Stimulated activated CD8-positive, alpha-beta memory T cell treated with anti-CD3 and anti-CD28 coated beads, Interleukin-12 subunit alpha, Interleukin-12 subunit beta, amount 100 ng/mL, for 4 hours (primary cell): ENCODE measurements at regions not wholly inside any gene's neighbourhood (a gene's known extent, or its start where the extent isn't known, plus 50 kb on each side); places are given as distances from the start of the nearest gene placed in this dataset.

Experiments
- DNase-seq: peaks from one replicate; pipeline ENCODE4 v3.0.0-alpha.2; 2020; ENCODE audit warnings: low read depth

- DNase-seq, result no peak
Measured at GRCh38 chr7:36066343-36066664, 86.8 kb upstream of the EEPD1 start.

- no peak for DNase-seq
Measured at GRCh38 chr7:36070230-36070629, 82.8 kb upstream of the EEPD1 start.

GRCh38 chr7:36071605-36072004 is 81.4 kb upstream of the EEPD1 start:
- no peak for DNase-seq

- DNase-seq, result no peak
Measured at GRCh38 chr7:36072620-36073019, 80.4 kb upstream of the EEPD1 start.

GRCh38 chr7:36075561-36075960 is 77.5 kb upstream of the EEPD1 start:
- no peak for DNase-seq

- DNase-seq, result no peak
Measured at GRCh38 chr7:36076074-36076473, 77.0 kb upstream of the EEPD1 start.

GRCh38 chr7:36078816-36079360 is 74.2 kb upstream of the EEPD1 start:
- no peak for DNase-seq

GRCh38 chr7:36079446-36080025 is 73.5 kb upstream of the EEPD1 start:
- no peak for DNase-seq

GRCh38 chr7:36080843-36081242 is 72.2 kb upstream of the EEPD1 start:
- DNase-seq, result no peak

- DNase-seq, result no peak
Measured at GRCh38 chr7:36082216-36082615, 70.8 kb upstream of the EEPD1 start.

GRCh38 chr7:36082910-36083309 is 70.1 kb upstream of the EEPD1 start:
- no peak for DNase-seq

GRCh38 chr7:36083626-36084380 is 69.3 kb upstream of the EEPD1 start:
- DNase-seq, result no peak

GRCh38 chr7:36084485-36085091 is 68.5 kb upstream of the EEPD1 start:
- DNase-seq, result no peak

- no peak for DNase-seq
Measured at GRCh38 chr7:36085096-36085495, 68.0 kb upstream of the EEPD1 start.

- DNase-seq, result no peak
Measured at GRCh38 chr7:36086571-36086970, 66.5 kb upstream of the EEPD1 start.

- no peak for DNase-seq
Measured at GRCh38 chr7:36088553-36088952, 64.5 kb upstream of the EEPD1 start.

GRCh38 chr7:36088966-36089365 is 64.1 kb upstream of the EEPD1 start:
- DNase-seq, result no peak

- DNase-seq, result no peak
Measured at GRCh38 chr7:36090976-36091873, 61.8 kb upstream of the EEPD1 start.

- DNase-seq, result no peak
Measured at GRCh38 chr7:36091874-36092176, 61.2 kb upstream of the EEPD1 start.

GRCh38 chr7:36092221-36092771 is 60.8 kb upstream of the EEPD1 start:
- DNase-seq, result no peak

- no peak for DNase-seq
Measured at GRCh38 chr7:36096460-36097095, 56.5 kb upstream of the EEPD1 start.

GRCh38 chr7:36098096-36098495 is 55.0 kb upstream of the EEPD1 start:
- no peak for DNase-seq
